EH (cell line): ENCODE measurements at regions not wholly inside any gene's neighbourhood (a gene's known extent, or its start where the extent isn't known, plus 50 kb on each side); places are given as distances from the start of the nearest gene placed in this dataset.
"Not testable (repeated sequence)": the region's sequence is repeated elsewhere in the genome, so short reads cannot be mapped to it uniquely, and the experiment has no call there.

Source experiments
- DNase-seq: peaks from one replicate; pipeline ENCODE4 v3.0.0-alpha.2; 2015; ENCODE audit warnings: low read depth

- DNase-seq: no peak
These were observed 609.2 kb downstream of the CSNK1G3 start for GRCh38 chr5:124121198-124121597.

GRCh38 chr5:124114911-124115310 lies 602.9 kb downstream of the CSNK1G3 start:
- no peak for DNase-seq

- DNase-seq: no peak
These were observed 599.9 kb downstream of the CSNK1G3 start for GRCh38 chr5:124111886-124112285.

- DNase-seq: no peak
These were observed 599.0 kb downstream of the CSNK1G3 start for GRCh38 chr5:124110942-124111341.

- DNase-seq: no peak
These were observed 593.3 kb downstream of the CSNK1G3 start for GRCh38 chr5:124105326-124105725.

- DNase-seq: no peak
These were observed 592.8 kb downstream of the CSNK1G3 start for GRCh38 chr5:124104821-124105220.

- no peak for DNase-seq
These were observed 592.4 kb downstream of the CSNK1G3 start for GRCh38 chr5:124104344-124104743.

GRCh38 chr5:124103671-124104070 lies 591.7 kb downstream of the CSNK1G3 start:
- no peak for DNase-seq

GRCh38 chr5:124103056-124103455 lies 591.1 kb downstream of the CSNK1G3 start:
- not testable (repeated sequence) for DNase-seq

- DNase-seq: no peak
These were observed 590.5 kb downstream of the CSNK1G3 start for GRCh38 chr5:124102486-124102885.

GRCh38 chr5:124093658-124094057 lies 581.7 kb downstream of the CSNK1G3 start:
- no peak for DNase-seq

- no peak for DNase-seq
These were observed 578.1 kb downstream of the CSNK1G3 start for GRCh38 chr5:124090115-124090514.

- no peak for DNase-seq
These were observed 577.6 kb downstream of the CSNK1G3 start for GRCh38 chr5:124089578-124089977.

- DNase-seq: no peak
These were observed 576.5 kb downstream of the CSNK1G3 start for GRCh38 chr5:124088289-124089032.

GRCh38 chr5:124087752-124088151 lies 575.8 kb downstream of the CSNK1G3 start:
- DNase-seq: no peak

GRCh38 chr5:124080256-124080655 lies 568.3 kb downstream of the CSNK1G3 start:
- no peak for DNase-seq

GRCh38 chr5:124079062-124079461 lies 567.1 kb downstream of the CSNK1G3 start:
- DNase-seq: no peak

- DNase-seq: no peak
These were observed 562.5 kb downstream of the CSNK1G3 start for GRCh38 chr5:124074500-124074899.

- DNase-seq: no peak
These were observed 560.6 kb downstream of the CSNK1G3 start for GRCh38 chr5:124072570-124072969.

- DNase-seq: no peak
These were observed 559.1 kb downstream of the CSNK1G3 start for GRCh38 chr5:124071039-124071438.

- DNase-seq: no peak
These were observed 553.5 kb downstream of the CSNK1G3 start for GRCh38 chr5:124065508-124065907.

- no peak for DNase-seq
These were observed 553.0 kb downstream of the CSNK1G3 start for GRCh38 chr5:124064956-124065355.

- no peak for DNase-seq
These were observed 549.7 kb downstream of the CSNK1G3 start for GRCh38 chr5:124061663-124062062.

GRCh38 chr5:124061068-124061430 lies 549.1 kb downstream of the CSNK1G3 start:
- no peak for DNase-seq
